ENCODE measurements at regions not wholly inside any gene's neighbourhood (a gene's known extent, or its start where the extent isn't known, plus 50 kb on each side); places are given as distances from the start of the nearest gene placed in this dataset.

- TF ChIP-seq CTCF (IDR thresholded peaks at IDR 0.05 in 4 of 5, conservative IDR thresholded peaks at IDR 0.05 in 1 of 5) (no peak), POLR2A (IDR thresholded peaks at IDR 0.05) (no peak)
Measured at GRCh38 chr21:31420988-31421387, 76.9 kb upstream of the TIAM1 start.
